IPS-15b (cell line): ENCODE measurements at regions not wholly inside any gene's neighbourhood (a gene's known extent, or its start where the extent isn't known, plus 50 kb on each side); places are given as distances from the start of the nearest gene placed in this dataset.

Experiments
- H3K27me3 ChIP-seq: one replicate; pipeline ENCODE4 v1.6.1; 2013; ENCODE audit warnings: low read length; ENCODE audit not compliant: control insufficient read depth, insufficient read depth
- H3K36me3 ChIP-seq: one replicate; pipeline ENCODE4 v1.6.1; 2013; ENCODE audit warnings: low read length; ENCODE audit not compliant: control insufficient read depth, insufficient read depth
- H3K4me1 ChIP-seq: one replicate; pipeline ENCODE4 v1.6.1; 2013; ENCODE audit warnings: mild to moderate bottlenecking, low read length; ENCODE audit not compliant: control insufficient read depth, insufficient read depth
- H3K4me3 ChIP-seq: one replicate; pipeline ENCODE4 v1.5.1; 2013; ENCODE audit warnings: low read depth, low read length
- H3K9ac ChIP-seq: one replicate; pipeline ENCODE4 v1.6.1; 2013; ENCODE audit warnings: low read depth, mild to moderate bottlenecking, low read length
- H3K9me3 ChIP-seq: one replicate; pipeline ENCODE4 v1.6.1; 2013; ENCODE audit warnings: mild to moderate bottlenecking, low read length; ENCODE audit not compliant: control insufficient read depth, insufficient read depth

DNA sequence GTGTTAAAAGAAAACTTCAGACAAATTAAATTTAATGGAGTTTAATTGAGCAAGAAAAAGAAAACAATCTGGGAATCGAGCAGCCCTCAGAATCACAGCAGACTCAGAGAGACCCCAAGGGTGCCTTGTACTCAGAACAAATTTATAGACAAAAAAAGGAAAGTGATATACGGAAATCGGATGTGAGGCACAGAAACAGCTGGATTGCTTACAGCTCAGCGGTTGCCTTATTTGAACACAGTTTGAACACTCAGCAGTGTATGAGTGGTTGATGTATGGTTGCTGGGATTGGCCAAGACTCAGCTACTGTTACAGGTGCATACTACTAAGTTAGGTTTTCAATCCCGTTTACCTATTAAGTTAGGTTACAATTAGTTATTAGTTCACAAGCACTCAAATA, 103.8 kb upstream of the LYZL1 start:
- no peaks in the 10 kb centered on the region for H3K27me3 ChIP-seq
- no peak overlapping the region for H3K4me3 ChIP-seq
- H3K4me1 ChIP-seq, result no peaks in the 10 kb centered on the region
- no peaks in the 10 kb centered on the region for H3K36me3 ChIP-seq
- H3K9ac ChIP-seq, result no peak overlapping the region
- H3K9me3 ChIP-seq, result no peaks in the 10 kb centered on the region

DNA sequence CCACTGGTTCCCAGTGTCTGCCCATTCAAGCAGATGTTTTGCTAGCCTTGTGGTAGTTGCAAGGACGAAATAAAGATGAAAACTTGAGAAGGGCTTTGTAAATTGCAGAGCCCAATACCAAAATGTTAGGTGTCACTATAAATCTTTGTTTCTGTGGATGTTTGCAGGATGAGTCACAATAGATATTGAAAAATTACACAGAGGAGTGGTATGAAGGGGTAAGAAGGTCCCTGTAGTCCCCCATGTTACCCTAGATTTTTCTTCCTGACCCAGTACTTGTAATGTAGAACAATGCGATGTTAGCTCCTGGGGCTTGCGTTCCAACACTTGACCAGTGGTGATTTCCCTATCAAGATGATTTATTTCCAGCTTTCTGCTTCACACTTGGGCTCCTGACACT, 102.6 kb upstream of the LYZL1 start:
- Histone ChIP-seq H3K36me3 (no peaks in the 10 kb centered on the region), H3K4me3 (no peak overlapping the region), H3K9me3 (no peaks in the 10 kb centered on the region), H3K9ac (no peak overlapping the region), H3K4me1 (no peaks in the 10 kb centered on the region), H3K27me3 (no peaks in the 10 kb centered on the region)

DNA sequence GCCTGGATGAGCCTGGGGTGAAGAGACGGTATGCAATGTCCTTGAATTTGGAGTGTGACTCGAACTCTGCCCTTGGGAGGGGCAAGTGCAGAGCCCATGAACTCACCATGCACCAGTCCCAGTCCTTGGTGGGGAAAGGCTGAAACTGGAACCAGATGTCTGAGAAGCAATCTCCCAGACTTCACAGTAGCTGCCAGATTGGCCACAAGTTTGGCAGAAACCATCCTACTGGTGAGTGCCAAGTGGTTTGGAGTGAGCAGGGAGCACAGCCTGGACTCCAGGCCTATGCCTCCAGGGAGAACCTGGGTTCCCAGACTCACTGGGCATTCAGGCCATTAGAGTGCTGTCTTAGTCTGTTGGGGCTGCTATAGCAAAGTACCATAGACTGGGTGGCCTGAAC, 99.6 kb upstream of the LYZL1 start:
- Histone ChIP-seq H3K36me3 (no peaks in the 10 kb centered on the region), H3K9me3 (no peaks in the 10 kb centered on the region), H3K9ac (no peak overlapping the region), H3K4me1 (no peaks in the 10 kb centered on the region), H3K27me3 (no peaks in the 10 kb centered on the region), H3K4me3 (no peak overlapping the region)

DNA sequence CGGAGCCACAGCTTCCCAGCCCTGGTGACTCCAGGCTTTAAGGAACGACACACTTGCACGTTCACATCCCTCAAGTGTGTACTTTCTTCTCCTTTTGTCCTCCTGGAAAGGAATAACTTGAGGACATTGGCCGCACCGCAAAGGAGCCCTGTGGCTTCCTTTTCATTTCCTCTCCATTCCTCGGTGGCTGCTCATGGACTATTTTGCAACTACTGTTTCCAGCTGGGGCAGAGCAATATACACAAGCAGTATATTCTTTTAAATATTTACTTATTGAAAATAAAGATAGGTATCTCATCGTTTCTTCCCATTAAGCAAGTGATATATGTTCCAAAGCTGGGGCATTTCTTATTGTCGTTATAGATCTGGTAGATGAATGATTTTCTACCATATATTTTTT, 97.2 kb upstream of the LYZL1 start:
- Histone ChIP-seq H3K4me1 (no peaks in the 10 kb centered on the region), H3K9ac (no peak overlapping the region), H3K36me3 (no peaks in the 10 kb centered on the region), H3K27me3 (no peaks in the 10 kb centered on the region), H3K4me3 (no peak overlapping the region), H3K9me3 (no peaks in the 10 kb centered on the region)

- no peaks in the 10 kb centered on the region for H3K9me3 ChIP-seq
- H3K9ac ChIP-seq, result no peak overlapping the region
- no peak overlapping the region for H3K4me3 ChIP-seq
- no peaks in the 10 kb centered on the region for H3K27me3 ChIP-seq
- H3K4me1 ChIP-seq, result peaks cover 10% of the 10 kb centered on the region
- H3K36me3 ChIP-seq, result no peaks in the 10 kb centered on the region
Measured at GRCh38 chr10:29199339-29199738, 89.5 kb upstream of the LYZL1 start.

GRCh38 chr10:29199941-29200679, 88.8 kb upstream of the LYZL1 start:
- H3K4me3 ChIP-seq, result no peak overlapping the region
- H3K27me3 ChIP-seq, result no peaks in the 10 kb centered on the region

DNA sequence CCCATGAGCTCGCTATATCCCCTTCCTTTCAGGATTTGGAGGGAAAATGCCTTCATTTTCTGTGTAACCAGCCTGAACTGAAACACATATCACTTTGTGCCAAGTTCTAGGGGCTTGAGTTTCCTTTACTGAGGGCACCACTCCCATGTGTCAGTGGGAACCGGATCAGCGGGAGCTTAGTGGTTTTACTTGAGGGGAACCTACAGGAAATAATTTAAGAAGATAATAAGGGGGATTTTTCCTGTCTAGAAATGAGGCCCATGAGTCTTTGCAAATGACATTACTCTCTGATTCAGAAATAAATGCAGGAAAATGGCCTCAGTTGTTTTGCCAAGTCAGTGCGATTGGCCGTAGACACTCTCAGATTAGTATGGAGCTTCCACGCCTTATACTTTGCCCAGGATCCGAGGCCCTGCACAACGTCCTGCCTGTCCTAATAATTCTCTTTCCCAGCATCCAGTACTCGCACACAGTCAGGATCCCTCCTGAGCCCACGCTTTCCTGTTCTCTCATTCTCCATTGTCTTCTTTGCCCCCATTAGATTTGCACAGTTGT, 86.4 kb upstream of the LYZL1 start:
- Histone ChIP-seq H3K36me3 (no peaks in the 10 kb centered on the region), H3K9ac (no peak overlapping the region), H3K27me3 (no peaks in the 10 kb centered on the region), H3K9me3 (no peaks in the 10 kb centered on the region), H3K4me1 (peaks cover 15% of the 10 kb centered on the region), H3K4me3 (no peak overlapping the region)

More at GRCh38 chr10:29199941-29200679, 88.8 kb upstream of the LYZL1 start:
- H3K9me3 ChIP-seq, result no peaks in the 10 kb centered on the region
- peaks cover 15% of the 10 kb centered on the region for H3K4me1 ChIP-seq
- no peak overlapping the region for H3K9ac ChIP-seq
- no peaks in the 10 kb centered on the region for H3K36me3 ChIP-seq

GRCh38 chr10:29203432-29203831, 85.4 kb upstream of the LYZL1 start:
- Histone ChIP-seq H3K36me3 (no peaks in the 10 kb centered on the region), H3K27me3 (no peaks in the 10 kb centered on the region), H3K4me3 (no peak overlapping the region), H3K4me1 (peaks cover 15% of the 10 kb centered on the region), H3K9me3 (no peaks in the 10 kb centered on the region), H3K9ac (no peak overlapping the region)

DNA sequence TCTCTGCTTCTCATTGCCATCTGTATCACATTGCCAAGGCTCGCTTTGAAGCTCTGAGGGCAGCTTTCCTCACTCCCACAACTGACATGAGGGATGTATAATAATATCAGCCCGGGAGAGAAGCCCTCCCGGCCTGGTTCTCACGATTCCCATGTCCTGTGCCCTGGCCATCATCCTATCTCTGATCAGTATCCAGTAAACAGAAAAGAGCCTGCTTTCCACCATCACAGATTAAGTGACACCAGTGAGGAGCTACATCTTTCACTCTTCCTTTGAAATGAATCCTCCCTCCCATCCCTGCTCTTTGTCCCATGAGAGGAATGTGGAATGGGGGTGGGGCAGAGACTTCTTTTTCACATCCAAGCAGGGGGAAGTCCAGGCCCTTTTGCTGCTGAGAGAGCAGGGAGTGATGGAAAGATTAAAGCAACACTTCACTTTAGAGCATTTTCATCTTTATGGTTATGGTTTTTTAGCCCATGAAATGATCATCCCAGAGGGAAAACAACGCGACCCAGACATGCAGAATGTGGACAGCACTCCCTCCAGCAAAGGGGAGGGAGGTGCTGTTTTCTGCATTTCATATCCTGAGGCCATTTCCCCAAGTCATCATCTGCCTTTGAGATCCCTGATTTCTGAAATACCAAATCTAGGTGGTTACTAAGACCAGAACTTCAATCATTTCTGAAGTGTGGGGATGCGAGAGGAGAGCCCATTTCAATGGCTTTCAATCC, 84.6 kb upstream of the LYZL1 start:
- H3K36me3 ChIP-seq, result no peaks in the 10 kb centered on the region
- H3K9me3 ChIP-seq, result no peaks in the 10 kb centered on the region
- no peak overlapping the region for H3K9ac ChIP-seq
- no peak overlapping the region for H3K4me3 ChIP-seq
- no peaks in the 10 kb centered on the region for H3K27me3 ChIP-seq
- H3K4me1 ChIP-seq, result peaks cover 15% of the 10 kb centered on the region

GRCh38 chr10:29205787-29206186, 83.1 kb upstream of the LYZL1 start:
- peaks cover 12% of the 10 kb centered on the region for H3K4me1 ChIP-seq
- no peaks in the 10 kb centered on the region for H3K36me3 ChIP-seq
- H3K27me3 ChIP-seq, result no peaks in the 10 kb centered on the region
- H3K9me3 ChIP-seq, result no peaks in the 10 kb centered on the region
- no peak overlapping the region for H3K9ac ChIP-seq
- H3K4me3 ChIP-seq, result no peak overlapping the region

GRCh38 chr10:29208845-29209244, 80.0 kb upstream of the LYZL1 start:
- no peak overlapping the region for H3K4me3 ChIP-seq
- no peaks in the 10 kb centered on the region for H3K36me3 ChIP-seq
- H3K9me3 ChIP-seq, result no peaks in the 10 kb centered on the region
- no peaks in the 10 kb centered on the region for H3K27me3 ChIP-seq
- peaks cover 10% of the 10 kb centered on the region for H3K4me1 ChIP-seq
- no peak overlapping the region for H3K9ac ChIP-seq

DNA sequence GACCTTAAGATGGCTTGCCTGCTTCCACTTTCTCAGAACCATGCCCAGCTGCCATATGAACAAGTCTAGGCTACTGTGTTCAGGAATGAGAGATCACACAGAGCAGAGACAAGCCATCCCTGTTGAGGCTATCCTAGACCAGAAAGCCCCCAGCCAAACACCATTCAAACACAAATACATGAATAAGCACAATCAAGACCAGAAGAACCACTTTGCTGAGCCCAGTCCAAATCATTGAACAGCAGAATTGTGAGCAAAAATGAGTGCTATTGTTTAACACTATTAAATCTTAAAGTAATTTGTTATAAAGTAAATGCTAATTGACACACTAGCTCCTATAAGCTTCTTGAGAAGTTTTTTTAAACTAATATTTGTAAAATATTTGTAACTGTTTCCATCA, 79.0 kb upstream of the LYZL1 start:
- no peak overlapping the region for H3K9ac ChIP-seq
- H3K36me3 ChIP-seq, result no peaks in the 10 kb centered on the region
- no peaks in the 10 kb centered on the region for H3K27me3 ChIP-seq
- H3K4me1 ChIP-seq, result peaks cover under 1% of the 10 kb centered on the region
- H3K9me3 ChIP-seq, result no peaks in the 10 kb centered on the region
- H3K4me3 ChIP-seq, result no peak overlapping the region
